Spleen (tissue), 11 donors: ENCODE measurements at regions not wholly inside any gene's neighbourhood (a gene's known extent, or its start where the extent isn't known, plus 50 kb on each side); places are given as distances from the start of the nearest gene placed in this dataset.

ENCODE experiments used
- DNase-seq: peaks from one replicate; pipeline ENCODE4 v3.0.0-alpha.2; 2020
- H3K27ac ChIP-seq, 8 donors: fragments of 200-600 bp; sonication (generic) in 7 of 8; 1 replicate in 4 of 8; 2 replicates in 4 of 8; pipeline versions ENCODE4 v1.5.0 to v1.8.0; 2016 to 2021; ENCODE audit warnings: inconsistent platforms in 4 of 8, mild to moderate bottlenecking in 4 of 8, moderate library complexity in 1 of 8
- H3K27me3 ChIP-seq, 7 donors: fragments of 200-600 bp; sonication (generic) in 6 of 7; replicated peaks in 1 of 7; 1 replicate in 4 of 7; 2 replicates in 3 of 7; pipeline versions ENCODE4 v1.5.0 to v1.8.0; 2016 to 2021; ENCODE audit warnings: inconsistent platforms in 3 of 7, mild to moderate bottlenecking in 1 of 7
- H3K36me3 ChIP-seq, 6 donors: fragments of 200-600 bp; sonication (generic) in 5 of 6; 1 replicate in 4 of 6; 2 replicates in 2 of 6; pipeline versions ENCODE4 v1.5.0 to v1.8.0; 2016 to 2021; ENCODE audit warnings: inconsistent platforms in 2 of 6
- H3K4me1 ChIP-seq, 6 donors: fragments of 200-600 bp; sonication (generic) in 5 of 6; 1 replicate in 3 of 6; 2 replicates in 3 of 6; pipeline versions ENCODE4 v1.5.0 to v1.8.0; 2016 to 2021; ENCODE audit warnings: inconsistent platforms in 3 of 6
- H3K4me3 ChIP-seq, 8 donors: fragments of 200-600 bp; sonication (generic) in 7 of 8; 1 replicate in 4 of 8; 2 replicates in 4 of 8; pipeline versions ENCODE4 v1.5.0 to v1.8.0; 2016 to 2021; ENCODE audit warnings: inconsistent platforms in 4 of 8, mild to moderate bottlenecking in 4 of 8, moderate library complexity in 2 of 8
- H3K9me3 ChIP-seq, 8 donors: fragments of 200-600 bp; sonication (generic) in 7 of 8; 1 replicate in 4 of 8; 2 replicates in 4 of 8; pipeline versions ENCODE4 v1.5.0 to v1.8.0; 2016 to 2021; ENCODE audit warnings: inconsistent platforms in 4 of 8
- POLR2A ChIP-seq, 3 donors: fragments of 450-650 bp; IDR thresholded peaks; one replicate each; pipeline ENCODE4 v1.5.1; 2017; ENCODE audit warnings: antibody characterized with exemption in 3 of 3, mild to moderate bottlenecking in 1 of 3
- POLR2AphosphoS5 ChIP-seq, 3 donors: sonication (generic); formaldehyde crosslinking; IDR thresholded peaks; one replicate each; pipeline ENCODE4 v1.5.1; 2017; ENCODE audit warnings: antibody characterized with exemption in 3 of 3
- WGBS, 5 donors: extraction: QIAGEN DNeasy Blood & Tissue Kit in 3 of 5; methylation state at CpG; one replicate each; pipeline versions ENCODE4 v1.1.5 to v1.1.7; 2013 to 2018; 5-methylcytosine and 5-hydroxymethylcytosine counted together
- intact Hi-C: fragments of 100-400 bp; cut with DNase I; formaldehyde crosslinking; loops from one replicate; pipeline ENCODE4 v1.15.0; 2023; ENCODE audit warnings: low total_unique reads
- TF ChIP-seq, protein P1 (sequence below), 11 experiments: fragments of 200-600 bp in 7 of 11; fragments of 450-650 bp in 4 of 11; sonication (generic) in 4 of 11; IDR thresholded peaks in 8 of 11; conservative IDR thresholded peaks in 3 of 11; 1 replicate in 7 of 11; 2 replicates in 4 of 11; pipeline versions ENCODE4 v1.4.0 to v1.8.0; 2016 to 2021; ENCODE audit warnings: antibody characterized with exemption in 11 of 11, inconsistent platforms in 4 of 11, mild to moderate bottlenecking in 1 of 11
- donor health status: healthy with polysubstance abuse.
- donor health status: DM: no; HTN: no; CAD: no; lungs with moderate emphysema.
- donor health status: DM: no; HTN: no; CAD: no.
- donor health status: Bipolar disorder and iron deficiency.
- donor health status: healthy.
- donor health status: DM: no; HTN: no; CAD: no.
- donor health status: DM: yes; HTN: yes; CAD: no.

DNA sequence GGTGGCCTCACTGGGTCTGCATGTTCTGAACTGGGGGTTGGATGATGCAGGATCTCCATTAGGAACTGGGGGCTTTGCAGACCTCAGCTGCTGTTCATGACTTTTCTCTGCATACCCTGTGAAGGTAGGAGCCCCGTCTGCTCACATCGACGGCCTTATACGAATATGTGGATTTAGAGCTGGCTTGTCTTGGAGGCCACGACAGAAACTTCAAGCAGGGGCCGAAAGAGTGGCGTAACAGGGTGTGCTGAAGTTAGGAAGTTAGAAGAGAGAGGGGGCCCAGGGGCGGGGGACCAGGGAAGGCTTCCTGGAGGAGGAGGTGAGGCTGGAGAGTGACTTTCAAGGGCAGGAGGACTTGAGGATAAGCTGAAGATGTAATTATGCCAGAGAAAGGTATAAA is 144.9 kb downstream of the TSN start:
- Histone ChIP-seq H3K27me3 (peaks cover 0 to 4% (median 0%) of the 10 kb centered on the region in 7 donors), H3K36me3 (no peaks in the 10 kb centered on the region), H3K4me3 (no peak overlapping the region), H3K27ac (no peak overlapping the region), H3K9me3 (no peaks in the 10 kb centered on the region), H3K4me1 (peaks cover 0 to 6% (median 0%) of the 10 kb centered on the region in 6 donors)
- intact Hi-C loops: no loop called here
- DNase-seq: no peak
- TF ChIP-seq POLR2AphosphoS5 (IDR thresholded peaks at IDR 0.05) (no peak), POLR2A (IDR thresholded peaks at IDR 0.05) (no peak)
- TF ChIP-seq, protein P1, sequence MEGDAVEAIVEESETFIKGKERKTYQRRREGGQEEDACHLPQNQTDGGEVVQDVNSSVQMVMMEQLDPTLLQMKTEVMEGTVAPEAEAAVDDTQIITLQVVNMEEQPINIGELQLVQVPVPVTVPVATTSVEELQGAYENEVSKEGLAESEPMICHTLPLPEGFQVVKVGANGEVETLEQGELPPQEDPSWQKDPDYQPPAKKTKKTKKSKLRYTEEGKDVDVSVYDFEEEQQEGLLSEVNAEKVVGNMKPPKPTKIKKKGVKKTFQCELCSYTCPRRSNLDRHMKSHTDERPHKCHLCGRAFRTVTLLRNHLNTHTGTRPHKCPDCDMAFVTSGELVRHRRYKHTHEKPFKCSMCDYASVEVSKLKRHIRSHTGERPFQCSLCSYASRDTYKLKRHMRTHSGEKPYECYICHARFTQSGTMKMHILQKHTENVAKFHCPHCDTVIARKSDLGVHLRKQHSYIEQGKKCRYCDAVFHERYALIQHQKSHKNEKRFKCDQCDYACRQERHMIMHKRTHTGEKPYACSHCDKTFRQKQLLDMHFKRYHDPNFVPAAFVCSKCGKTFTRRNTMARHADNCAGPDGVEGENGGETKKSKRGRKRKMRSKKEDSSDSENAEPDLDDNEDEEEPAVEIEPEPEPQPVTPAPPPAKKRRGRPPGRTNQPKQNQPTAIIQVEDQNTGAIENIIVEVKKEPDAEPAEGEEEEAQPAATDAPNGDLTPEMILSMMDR (IDR thresholded peaks at IDR 0.05 in 8 of 11, conservative IDR thresholded peaks at IDR 0.05 in 3 of 11): no peak
- 80 to 89% (median 88%) methylated on average over 8 of the region's 8 CpGs for WGBS, 5 donors

DNA sequence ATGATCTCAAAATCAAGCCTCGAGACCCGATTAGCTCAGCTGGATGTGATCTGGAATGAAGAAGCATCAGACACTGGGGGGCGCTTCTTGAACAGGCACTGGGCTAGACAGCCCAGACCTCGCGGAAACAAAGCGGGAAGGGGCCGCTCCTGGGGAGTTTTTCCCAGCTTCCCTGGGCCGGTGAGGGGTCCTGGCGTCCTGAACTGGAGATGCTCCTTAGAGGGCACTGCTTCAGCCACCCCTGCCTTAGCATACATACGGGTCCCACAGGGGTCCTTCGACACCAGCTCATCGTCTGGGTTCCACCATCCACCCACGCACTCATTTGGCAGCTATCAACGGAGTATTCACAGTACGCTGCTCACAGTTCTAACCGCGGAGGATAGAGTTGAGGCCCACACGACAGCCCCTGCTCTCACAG is 146.7 kb downstream of the TSN start:
- H3K9me3 ChIP-seq: peaks cover 0 to 1% (median 0%) of the 10 kb centered on the region in 8 donors
- TF ChIP-seq, protein P1 (IDR thresholded peaks at IDR 0.05 in 8 of 11, conservative IDR thresholded peaks at IDR 0.05 in 3 of 11): no peak
- TF ChIP-seq POLR2A (IDR thresholded peaks at IDR 0.05): no peak
- no peak for TF ChIP-seq POLR2AphosphoS5 (IDR thresholded peaks at IDR 0.05)
- no peaks in the 10 kb centered on the region for H3K36me3 ChIP-seq
- DNase-seq: no peak
- peak overlapping the region in 1 of 8 donors; percentile 15 for H3K4me3 ChIP-seq
- H3K27me3 ChIP-seq: peaks cover 0 to 4% (median 0%) of the 10 kb centered on the region in 7 donors
- no peak overlapping the region for H3K27ac ChIP-seq
- 80 to 85% (median 80%) methylated on average over 18 of the region's 18 CpGs for WGBS, 5 donors
- intact Hi-C loops: no loop called here
- H3K4me1 ChIP-seq: peaks cover 0 to 6% (median 0%) of the 10 kb centered on the region in 6 donors

DNA sequence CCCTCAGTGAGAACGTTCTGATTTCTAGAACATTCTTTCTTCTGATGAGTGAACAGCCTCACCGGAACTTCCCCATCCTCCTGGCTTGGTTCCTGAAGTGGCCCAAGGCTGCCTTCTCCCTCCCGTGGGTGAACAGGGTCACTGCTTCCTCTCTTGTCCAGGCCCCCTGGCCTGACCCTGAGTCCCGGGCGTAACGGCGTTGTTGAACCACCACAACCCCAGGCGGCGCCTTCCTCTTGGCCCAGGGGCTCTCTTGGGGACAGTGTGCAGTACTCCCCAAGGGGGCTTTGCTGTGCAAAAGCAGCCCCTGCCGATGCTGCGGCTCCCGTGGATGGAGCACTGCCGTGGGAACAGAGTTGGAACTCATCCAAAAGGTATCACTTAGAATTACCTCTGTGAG is 147.2 kb downstream of the TSN start:
- WGBS, 5 donors: 55 to 67% (median 58%) methylated on average over 13 of the region's 13 CpGs
- peaks cover 0 to 4% (median 0%) of the 10 kb centered on the region in 7 donors for H3K27me3 ChIP-seq
- no peak for DNase-seq

GRCh38 chr2:121903037-121903689 is 147.7 kb downstream of the TSN start:
- 64 to 92% (median 81%) methylated on average over 13 to 14 of the region's 14 CpGs for WGBS, 5 donors
- no peak for DNase-seq
- H3K4me1 ChIP-seq: peaks cover 0 to 6% (median 0%) of the 10 kb centered on the region in 6 donors
- intact Hi-C loops: no loop called here
- TF ChIP-seq, protein P1 (IDR thresholded peaks at IDR 0.05 in 8 of 11, conservative IDR thresholded peaks at IDR 0.05 in 3 of 11): no peak
- TF ChIP-seq POLR2A (IDR thresholded peaks at IDR 0.05) (no peak), POLR2AphosphoS5 (IDR thresholded peaks at IDR 0.05) (no peak)
- H3K4me3 ChIP-seq: peak overlapping the region in 1 of 8 donors; percentile 15
- H3K36me3 ChIP-seq: no peaks in the 10 kb centered on the region
- no peak overlapping the region for H3K27ac ChIP-seq
- H3K27me3 ChIP-seq: peaks cover 0 to 4% (median 0%) of the 10 kb centered on the region in 7 donors
- H3K9me3 ChIP-seq: peaks cover 0 to 3% (median 0%) of the 10 kb centered on the region in 8 donors

More for the DNA sequence above, 147.2 kb downstream of the TSN start:
- TF ChIP-seq POLR2AphosphoS5 (IDR thresholded peaks at IDR 0.05): no peak
- TF ChIP-seq POLR2A (IDR thresholded peaks at IDR 0.05): no peak
- TF ChIP-seq, protein P1 (IDR thresholded peaks at IDR 0.05 in 8 of 11, conservative IDR thresholded peaks at IDR 0.05 in 3 of 11): no peak
- Histone ChIP-seq H3K4me3 (peak overlapping the region in 1 of 8 donors; percentile 15), H3K9me3 (peaks cover 0 to 3% (median 0%) of the 10 kb centered on the region in 8 donors), H3K27ac (no peak overlapping the region), H3K36me3 (no peaks in the 10 kb centered on the region), H3K4me1 (peaks cover 0 to 6% (median 0%) of the 10 kb centered on the region in 6 donors)
- intact Hi-C loops: no loop called here
